Mesothelial cell of epicardium (in vitro differentiated cells): ENCODE measurements at regions not wholly inside any gene's neighbourhood (a gene's known extent, or its start where the extent isn't known, plus 50 kb on each side); places are given as distances from the start of the nearest gene placed in this dataset.

Source experiments
- DNase-seq, 2 experiments: peaks; one replicate each; pipeline ENCODE4 v3.0.0; 2021; ENCODE audit warnings: low spot score in 2 of 2; ENCODE audit not compliant: unreplicated experiment in 2 of 2
- H3K27ac Mint-ChIP-seq: 2 replicates; pipeline ENCODE4 v1.8.0; 2021; ENCODE audit warnings: mixed read lengths
- H3K27me3 Mint-ChIP-seq: 2 replicates; pipeline ENCODE4 v1.8.0; 2021; ENCODE audit warnings: low read depth, mixed read lengths
- H3K36me3 Mint-ChIP-seq: 2 replicates; pipeline ENCODE4 v1.8.0; 2021; ENCODE audit warnings: mixed read lengths
- H3K4me1 Mint-ChIP-seq: 2 replicates; pipeline ENCODE4 v1.8.0; 2021; ENCODE audit warnings: mixed read lengths
- H3K4me3 Mint-ChIP-seq: 2 replicates; pipeline ENCODE4 v1.8.0; 2021; ENCODE audit warnings: mild to moderate bottlenecking, moderate library complexity, mixed read lengths
- H3K9me3 Mint-ChIP-seq: 2 replicates; pipeline ENCODE4 v1.8.0; 2021; ENCODE audit warnings: mixed read lengths
- TF ChIP-seq, protein P1 (sequence below): fragments of 200-600 bp; sonication (generic); IDR thresholded peaks from one replicate; pipeline ENCODE4 v1.5.0; 2021; ENCODE audit warnings: antibody characterized with exemption; ENCODE audit not compliant: unreplicated experiment

DNA sequence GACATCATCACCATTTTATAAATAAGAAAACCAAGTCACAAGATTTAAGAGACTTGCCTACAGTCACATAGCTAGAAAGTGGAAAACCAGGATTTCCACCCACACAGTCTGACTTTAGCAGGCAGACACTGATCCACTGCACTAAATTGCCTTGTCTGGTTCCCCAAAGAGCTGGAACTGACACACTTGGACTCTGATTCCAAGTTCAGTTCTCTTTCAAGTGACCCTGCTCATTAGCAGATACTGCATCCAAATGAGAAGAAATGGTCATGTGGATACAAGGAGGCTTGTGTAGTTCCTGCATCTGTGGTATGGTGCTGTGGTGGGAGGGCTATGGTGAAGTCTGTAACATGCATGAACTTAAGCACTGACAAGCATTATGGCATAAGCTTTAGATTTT, 180.1 kb upstream of the MKLN1 start:
- TF ChIP-seq, protein P1, sequence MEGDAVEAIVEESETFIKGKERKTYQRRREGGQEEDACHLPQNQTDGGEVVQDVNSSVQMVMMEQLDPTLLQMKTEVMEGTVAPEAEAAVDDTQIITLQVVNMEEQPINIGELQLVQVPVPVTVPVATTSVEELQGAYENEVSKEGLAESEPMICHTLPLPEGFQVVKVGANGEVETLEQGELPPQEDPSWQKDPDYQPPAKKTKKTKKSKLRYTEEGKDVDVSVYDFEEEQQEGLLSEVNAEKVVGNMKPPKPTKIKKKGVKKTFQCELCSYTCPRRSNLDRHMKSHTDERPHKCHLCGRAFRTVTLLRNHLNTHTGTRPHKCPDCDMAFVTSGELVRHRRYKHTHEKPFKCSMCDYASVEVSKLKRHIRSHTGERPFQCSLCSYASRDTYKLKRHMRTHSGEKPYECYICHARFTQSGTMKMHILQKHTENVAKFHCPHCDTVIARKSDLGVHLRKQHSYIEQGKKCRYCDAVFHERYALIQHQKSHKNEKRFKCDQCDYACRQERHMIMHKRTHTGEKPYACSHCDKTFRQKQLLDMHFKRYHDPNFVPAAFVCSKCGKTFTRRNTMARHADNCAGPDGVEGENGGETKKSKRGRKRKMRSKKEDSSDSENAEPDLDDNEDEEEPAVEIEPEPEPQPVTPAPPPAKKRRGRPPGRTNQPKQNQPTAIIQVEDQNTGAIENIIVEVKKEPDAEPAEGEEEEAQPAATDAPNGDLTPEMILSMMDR: no peak
- no peak for DNase-seq
- Mint-ChIP-seq H3K9me3 (peaks cover 3% of the 10 kb centered on the region), H3K4me1 (no peaks in the 10 kb centered on the region), H3K27ac (no peak overlapping the region), H3K36me3 (no peaks in the 10 kb centered on the region), H3K4me3 (no peak overlapping the region), H3K27me3 (peaks cover 11% of the 10 kb centered on the region)

DNA sequence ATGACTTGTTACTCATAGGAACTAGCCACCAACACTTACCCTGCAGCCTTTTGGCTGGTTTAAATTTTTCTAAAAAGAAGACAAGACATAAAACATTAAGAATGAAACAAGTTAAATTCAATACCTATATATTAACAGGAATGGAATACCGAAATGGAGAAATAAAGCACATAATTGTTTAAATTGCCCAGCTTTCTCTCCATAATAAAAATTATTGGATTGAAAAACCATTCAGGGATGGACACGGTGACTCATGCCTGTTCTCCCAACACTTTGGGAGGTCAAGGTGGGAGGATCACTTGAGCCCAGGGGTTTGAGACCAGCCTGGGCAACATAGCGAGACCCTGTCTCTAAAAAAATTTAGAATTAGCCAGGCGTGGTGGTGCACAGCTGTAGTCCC, 179.4 kb upstream of the MKLN1 start:
- no peak for DNase-seq
- Mint-ChIP-seq H3K4me1 (no peaks in the 10 kb centered on the region), H3K9me3 (no peaks in the 10 kb centered on the region), H3K27ac (no peak overlapping the region), H3K36me3 (no peaks in the 10 kb centered on the region), H3K4me3 (no peak overlapping the region), H3K27me3 (peaks cover 11% of the 10 kb centered on the region)
- TF ChIP-seq, protein P1: no peak

DNA sequence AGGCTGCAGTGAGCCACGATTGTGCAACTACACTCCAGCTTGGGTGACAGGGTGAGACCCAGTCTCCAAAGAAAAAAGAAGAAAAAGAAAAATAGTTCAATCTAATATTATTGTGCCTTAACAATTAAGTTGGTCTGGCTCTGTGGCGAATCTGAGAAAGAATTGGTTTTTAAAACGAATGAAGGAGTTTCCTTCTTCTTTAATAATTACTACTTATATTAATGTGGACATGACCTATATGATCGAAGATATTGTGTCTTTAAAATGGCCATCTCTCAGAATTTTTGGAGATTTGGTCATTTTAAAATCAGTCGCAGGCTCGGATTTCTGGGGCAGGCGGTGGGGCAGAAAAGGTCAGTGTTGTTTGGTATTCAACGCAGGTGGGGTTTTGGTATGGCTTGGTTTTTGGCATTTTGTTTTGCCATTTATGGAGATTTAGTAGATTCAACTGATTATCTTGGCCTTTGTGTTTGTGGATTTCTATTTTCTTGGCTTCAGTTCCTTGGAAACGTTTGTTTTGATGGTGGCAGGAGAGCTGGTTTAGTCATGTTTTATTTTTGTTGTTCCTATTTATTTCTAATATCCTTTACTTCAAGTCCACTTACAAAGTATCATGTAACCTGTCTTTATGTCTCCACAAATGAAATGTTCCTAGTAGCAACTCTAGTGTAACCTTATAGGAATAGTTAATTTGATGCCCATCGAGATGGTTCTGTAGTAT, 178.8 kb upstream of the MKLN1 start:
- TF ChIP-seq, protein P1: no peak
- no peak for DNase-seq
- no peak overlapping the region for H3K27ac Mint-ChIP-seq
- no peak overlapping the region for H3K4me3 Mint-ChIP-seq
- no peaks in the 10 kb centered on the region for H3K4me1 Mint-ChIP-seq
- H3K27me3 Mint-ChIP-seq: peaks cover 11% of the 10 kb centered on the region
- H3K36me3 Mint-ChIP-seq: no peaks in the 10 kb centered on the region
- no peaks in the 10 kb centered on the region for H3K9me3 Mint-ChIP-seq

GRCh38 chr7:131149429-131149773, 178.3 kb upstream of the MKLN1 start:
- Mint-ChIP-seq H3K27me3 (peaks cover 11% of the 10 kb centered on the region), H3K27ac (no peak overlapping the region), H3K36me3 (no peaks in the 10 kb centered on the region), H3K4me3 (no peak overlapping the region), H3K4me1 (no peaks in the 10 kb centered on the region), H3K9me3 (no peaks in the 10 kb centered on the region)
- TF ChIP-seq, protein P1: no peak
- DNase-seq: no peak

DNA sequence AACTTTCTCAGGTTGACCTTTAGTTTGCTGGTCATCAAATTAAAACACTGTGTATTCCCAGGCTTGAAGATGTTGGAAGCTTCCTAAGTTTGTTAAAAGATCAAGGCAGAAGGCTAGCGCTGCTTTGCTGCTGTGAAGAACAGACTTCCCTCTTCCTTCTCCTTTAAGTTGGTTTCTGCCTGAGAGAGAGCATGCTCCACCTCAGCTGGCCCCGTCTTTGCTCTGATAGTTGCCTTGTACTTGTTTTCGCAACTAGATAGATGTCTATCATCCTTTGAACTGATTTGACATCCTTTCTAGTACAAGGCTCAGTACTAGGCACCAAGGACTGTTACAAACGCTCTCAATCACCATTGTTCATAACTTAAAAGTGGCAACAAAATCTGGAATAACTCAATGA, 177.8 kb upstream of the MKLN1 start:
- Mint-ChIP-seq H3K4me3 (no peak overlapping the region), H3K27ac (no peak overlapping the region), H3K27me3 (peaks cover 11% of the 10 kb centered on the region), H3K4me1 (no peaks in the 10 kb centered on the region), H3K9me3 (no peaks in the 10 kb centered on the region), H3K36me3 (no peaks in the 10 kb centered on the region)
- TF ChIP-seq, protein P1: no peak
- no peak for DNase-seq

DNA sequence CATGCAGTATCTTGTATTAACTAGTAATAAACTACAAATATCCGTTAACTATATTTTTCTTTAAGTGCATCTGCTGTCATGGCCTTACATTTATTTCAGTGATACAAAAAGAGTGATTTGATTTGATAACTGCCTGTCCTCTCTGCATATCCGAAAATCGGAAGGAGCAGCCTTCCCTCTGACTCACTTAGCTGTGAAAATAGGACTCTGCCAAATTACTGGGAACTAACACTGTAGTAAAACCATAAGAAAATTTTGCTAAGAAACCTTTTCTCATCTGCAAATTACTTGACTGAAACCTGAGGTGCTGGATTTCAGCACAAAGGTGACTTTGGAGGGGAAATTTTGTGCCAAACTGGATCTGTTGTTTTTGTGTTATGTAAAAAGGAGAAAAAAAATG, 176.6 kb upstream of the MKLN1 start:
- no peaks in the 10 kb centered on the region for H3K9me3 Mint-ChIP-seq
- TF ChIP-seq, protein P1: no peak
- no peak for DNase-seq
- H3K4me3 Mint-ChIP-seq: no peak overlapping the region
- H3K4me1 Mint-ChIP-seq: no peaks in the 10 kb centered on the region
- H3K27me3 Mint-ChIP-seq: peaks cover 11% of the 10 kb centered on the region
- no peaks in the 10 kb centered on the region for H3K36me3 Mint-ChIP-seq
- H3K27ac Mint-ChIP-seq: no peak overlapping the region
